ENCODE measurements at regions not wholly inside any gene's neighbourhood (a gene's known extent, or its start where the extent isn't known, plus 50 kb on each side); places are given as distances from the start of the nearest gene placed in this dataset.

- in situ Hi-C loops (cut with HindIII; ENCODE audit: low sequenced_read_pairs) = no loop called here
- DNase-seq (ENCODE audit: low read depth, low spot score) = no peak
- H3K4me3 ChIP-seq (ENCODE audit: low read depth, low read length) = no peak overlapping the region
- TF ChIP-seq CTCF (IDR thresholded peaks at IDR 0.05; ENCODE audit: low read depth, low read length) = no peak
These were observed 63.3 kb downstream of the FHIP1A start for GRCh38 chr4:151472297-151472696.

GRCh38 chr4:151472711-151473110 is 63.7 kb downstream of the FHIP1A start:
- no peak for TF ChIP-seq CTCF (IDR thresholded peaks at IDR 0.05; ENCODE audit: low read depth, low read length)
- in situ Hi-C loops (cut with HindIII; ENCODE audit: low sequenced_read_pairs) = no loop called here
- no peak overlapping the region for H3K4me3 ChIP-seq (ENCODE audit: low read depth, low read length)
- no peak for DNase-seq (ENCODE audit: low read depth, low spot score)

- H3K4me3 ChIP-seq (ENCODE audit: low read depth, low read length) = no peak overlapping the region
- TF ChIP-seq CTCF (IDR thresholded peaks at IDR 0.05; ENCODE audit: low read depth, low read length) = no peak
- in situ Hi-C loops (cut with HindIII; ENCODE audit: low sequenced_read_pairs) = no loop called here
- no peak for DNase-seq (ENCODE audit: low read depth, low spot score)
These were observed 64.6 kb downstream of the FHIP1A start for GRCh38 chr4:151473521-151474097.

- H3K4me3 ChIP-seq (ENCODE audit: low read depth, low read length) = no peak overlapping the region
- TF ChIP-seq CTCF (IDR thresholded peaks at IDR 0.05; ENCODE audit: low read depth, low read length) = no peak
- DNase-seq (ENCODE audit: low read depth, low spot score) = peak; percentile 13
- in situ Hi-C loops (cut with HindIII; ENCODE audit: low sequenced_read_pairs) = no loop called here
These were observed 66.2 kb downstream of the FHIP1A start for GRCh38 chr4:151475035-151475714.

DNA sequence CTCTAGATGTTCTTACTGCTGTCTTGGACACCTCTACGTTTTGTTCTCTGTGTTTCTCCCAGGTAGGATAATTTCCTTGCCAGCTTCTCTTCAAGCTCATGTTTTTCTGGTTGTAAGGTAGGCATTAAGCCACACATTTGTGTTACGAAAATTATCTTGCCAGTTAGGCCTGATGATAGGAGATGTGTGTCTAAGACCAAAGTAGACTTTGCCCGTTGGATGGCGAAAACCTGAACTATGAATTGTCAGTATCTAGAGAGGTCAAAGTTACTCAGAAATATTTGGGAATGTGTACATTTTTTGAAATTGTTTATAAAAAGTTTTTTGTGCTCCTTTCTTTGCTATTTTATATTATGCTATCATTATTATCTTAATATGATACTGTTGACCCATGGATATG is 72.8 kb downstream of the FHIP1A start:
- no peak for TF ChIP-seq CTCF (IDR thresholded peaks at IDR 0.05; ENCODE audit: low read depth, low read length)

DNA sequence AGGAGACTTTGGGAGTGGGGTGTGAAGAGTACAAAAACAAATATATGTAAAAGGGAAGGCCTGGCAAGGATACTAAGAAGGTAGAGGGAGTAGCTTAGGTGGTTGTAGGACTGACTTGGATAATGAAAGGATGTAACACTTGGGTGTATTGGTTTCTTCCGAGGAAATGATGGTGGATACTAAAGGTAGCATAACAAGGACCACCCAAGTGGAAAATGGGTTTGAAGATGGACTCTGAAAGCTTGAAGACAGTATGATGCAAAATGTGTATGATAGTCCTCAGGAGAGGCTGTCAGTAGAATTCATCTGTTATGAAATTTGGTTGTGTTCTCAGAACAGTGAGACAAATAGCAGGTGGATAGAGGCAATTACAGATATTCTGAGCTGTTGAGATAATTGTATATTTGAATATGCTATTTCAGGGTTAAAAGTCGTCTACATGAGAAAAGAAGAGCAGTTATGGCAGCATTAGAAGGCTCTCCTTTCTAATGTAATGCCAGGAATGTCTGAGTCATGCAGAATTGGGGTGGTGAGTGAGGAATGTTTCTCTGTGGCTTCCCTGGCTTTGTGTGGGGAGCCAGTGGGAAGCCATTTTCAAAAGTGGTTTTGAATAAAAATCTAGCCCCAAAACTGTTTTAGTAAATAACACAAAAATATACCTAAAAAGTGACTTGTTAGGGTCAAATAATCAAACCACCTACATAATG is 75.6 kb downstream of the FHIP1A start:
- DNase-seq (ENCODE audit: low read depth, low spot score) = peak; percentile 91
- in situ Hi-C loops (cut with HindIII; ENCODE audit: low sequenced_read_pairs) = no loop called here
- no peak for TF ChIP-seq CTCF (IDR thresholded peaks at IDR 0.05; ENCODE audit: low read depth, low read length)
- H3K4me3 ChIP-seq (ENCODE audit: low read depth, low read length) = no peak overlapping the region

More for the DNA sequence above, 72.8 kb downstream of the FHIP1A start:
- in situ Hi-C loops (cut with HindIII; ENCODE audit: low sequenced_read_pairs) = no loop called here
- H3K4me3 ChIP-seq (ENCODE audit: low read depth, low read length) = no peak overlapping the region
- no peak for DNase-seq (ENCODE audit: low read depth, low spot score)
